Keratinocyte (primary cell): ENCODE measurements at regions not wholly inside any gene's neighbourhood (a gene's known extent, or its start where the extent isn't known, plus 50 kb on each side); places are given as distances from the start of the nearest gene placed in this dataset.
A peak's percentile ranks its signal among the peaks of the same experiment; 100 is the strongest.

Source experiments
- DNase-seq: peaks from one replicate; pipeline ENCODE4 v3.0.0-alpha.2; 2011; ENCODE audit warnings: low read depth, missing footprints, low spot score
- FAIRE-seq: peaks from 2 replicates; lab custom pipeline; 2011; peaks lifted over from hg19 to GRCh38; lab: Jason Lieb, UNC
- H2AFZ ChIP-seq: 2 replicates; pipeline ENCODE4 v1.6.0; 2012; ENCODE audit warnings: low read length, control low read depth, inconsistent platforms; ENCODE audit not compliant: control insufficient read depth
- H3K27ac ChIP-seq: 2 replicates; pipeline ENCODE4 v1.5.1; 2011; ENCODE audit warnings: low read length; ENCODE audit not compliant: control insufficient read depth, insufficient read depth
- H3K27me3 ChIP-seq: 3 replicates; pipeline ENCODE4 v1.6.0; 2011; ENCODE audit warnings: low read length; ENCODE audit not compliant: control insufficient read depth, insufficient read depth; ENCODE audit errors: extremely low read depth
- H3K36me3 ChIP-seq, 2 experiments: 2 replicates in 1 of 2; 3 replicates in 1 of 2; pipeline ENCODE4 v1.5.1; 2011; ENCODE audit warnings: low read length in 2 of 2, mild to moderate bottlenecking in 1 of 2; ENCODE audit not compliant: control insufficient read depth in 2 of 2, insufficient read depth in 2 of 2; ENCODE audit errors: extremely low read depth in 1 of 2
- H3K4me1 ChIP-seq: 3 replicates; pipeline ENCODE4 v1.5.1; 2011; ENCODE audit warnings: low read length; ENCODE audit not compliant: control insufficient read depth, insufficient read depth; ENCODE audit errors: extremely low read depth
- H3K4me2 ChIP-seq: 3 replicates; pipeline ENCODE4 v1.6.0; 2011; ENCODE audit warnings: low read depth, low read length; ENCODE audit not compliant: control insufficient read depth, insufficient read depth; ENCODE audit errors: extremely low read depth
- H3K4me3 ChIP-seq, 3 experiments: fragments of 200-600 bp in 1 of 3; sonication (generic) in 1 of 3; 2 replicates in 2 of 3; 3 replicates in 1 of 3; pipeline ENCODE4 v1.5.1; 2011 to 2016; ENCODE audit warnings: low read length in 3 of 3, mild to moderate bottlenecking in 3 of 3, control low read depth in 2 of 3, inconsistent platforms in 1 of 3, low read depth in 1 of 3, mixed read lengths in 1 of 3, mixed run types in 1 of 3, moderate library complexity in 1 of 3; ENCODE audit not compliant: control insufficient read depth in 2 of 3, insufficient read depth in 2 of 3; ENCODE audit errors: extremely low read depth in 1 of 3
- H3K79me2 ChIP-seq: 2 replicates; pipeline ENCODE4 v1.6.0; 2012; ENCODE audit warnings: low read length; ENCODE audit not compliant: control insufficient read depth, insufficient read depth
- H3K9ac ChIP-seq: 3 replicates; pipeline ENCODE4 v1.6.0; 2011; ENCODE audit warnings: low read length; ENCODE audit not compliant: control insufficient read depth, insufficient read depth; ENCODE audit errors: extremely low read depth
- H3K9me1 ChIP-seq: 3 replicates; pipeline ENCODE4 v1.6.0; 2011; ENCODE audit warnings: low read length; ENCODE audit not compliant: control insufficient read depth, insufficient read depth; ENCODE audit errors: extremely low read depth
- H3K9me3 ChIP-seq: 2 replicates; pipeline ENCODE4 v1.5.1; 2012; ENCODE audit warnings: low read depth, low read length; ENCODE audit not compliant: control insufficient read depth
- H4K20me1 ChIP-seq: 3 replicates; pipeline ENCODE4 v1.6.0; 2011; ENCODE audit warnings: low read length; ENCODE audit not compliant: control insufficient read depth, insufficient read depth; ENCODE audit errors: extremely low read depth
- EZH2 ChIP-seq: IDR thresholded peaks from one replicate; pipeline ENCODE4 v1.6.1; 2012; ENCODE audit warnings: inconsistent platforms, mild to moderate bottlenecking, low read length, moderate library complexity
- dilution Hi-C: fragments of 300-500 bp; cut with MboI; formaldehyde crosslinking; loops from one replicate; pipeline ENCODE4 v1.7.0; 2020; ENCODE audit warnings: low sequenced_read_pairs; ENCODE audit not compliant: extremely low pct_ligation_motif_present
- TF ChIP-seq, protein P1 (sequence below), 3 experiments: IDR thresholded peaks in 1 of 3; conservative IDR thresholded peaks in 1 of 3; optimal IDR thresholded peaks in 1 of 3; 2 replicates in 2 of 3; 3 replicates in 1 of 3; pipeline versions ENCODE3 to v1.5.1; 2011; ENCODE audit warnings: low read length in 3 of 3, mild to moderate bottlenecking in 3 of 3, moderate library complexity in 2 of 3, control low read depth in 1 of 3, inconsistent platforms in 1 of 3; ENCODE audit not compliant: insufficient read depth in 2 of 3; ENCODE audit errors: extremely low read depth in 1 of 3

GRCh38 chr2:138396843-138397242 is 104.7 kb upstream of the SPOPL start:
- TF ChIP-seq EZH2: no peak
- TF ChIP-seq, protein P1, sequence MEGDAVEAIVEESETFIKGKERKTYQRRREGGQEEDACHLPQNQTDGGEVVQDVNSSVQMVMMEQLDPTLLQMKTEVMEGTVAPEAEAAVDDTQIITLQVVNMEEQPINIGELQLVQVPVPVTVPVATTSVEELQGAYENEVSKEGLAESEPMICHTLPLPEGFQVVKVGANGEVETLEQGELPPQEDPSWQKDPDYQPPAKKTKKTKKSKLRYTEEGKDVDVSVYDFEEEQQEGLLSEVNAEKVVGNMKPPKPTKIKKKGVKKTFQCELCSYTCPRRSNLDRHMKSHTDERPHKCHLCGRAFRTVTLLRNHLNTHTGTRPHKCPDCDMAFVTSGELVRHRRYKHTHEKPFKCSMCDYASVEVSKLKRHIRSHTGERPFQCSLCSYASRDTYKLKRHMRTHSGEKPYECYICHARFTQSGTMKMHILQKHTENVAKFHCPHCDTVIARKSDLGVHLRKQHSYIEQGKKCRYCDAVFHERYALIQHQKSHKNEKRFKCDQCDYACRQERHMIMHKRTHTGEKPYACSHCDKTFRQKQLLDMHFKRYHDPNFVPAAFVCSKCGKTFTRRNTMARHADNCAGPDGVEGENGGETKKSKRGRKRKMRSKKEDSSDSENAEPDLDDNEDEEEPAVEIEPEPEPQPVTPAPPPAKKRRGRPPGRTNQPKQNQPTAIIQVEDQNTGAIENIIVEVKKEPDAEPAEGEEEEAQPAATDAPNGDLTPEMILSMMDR (optimal IDR thresholded peaks at IDR 0.05 in 1 of 3, IDR thresholded peaks at IDR 0.05 in 1 of 3, conservative IDR thresholded peaks at IDR 0.05 in 1 of 3; ENCODE audit: extremely low read depth in 1 of 3, insufficient read depth in 2 of 3, low read length in 3 of 3): no peak
- H3K27me3 ChIP-seq: no peaks in the 10 kb centered on the region
- no peak for DNase-seq
- H3K4me2 ChIP-seq: no peak overlapping the region
- no peaks in the 10 kb centered on the region for H3K36me3 ChIP-seq
- H2AFZ ChIP-seq: no peak overlapping the region
- peak overlapping the region; percentile 80 for H3K27ac ChIP-seq
- H3K9me1 ChIP-seq: no peaks in the 10 kb centered on the region
- H3K4me1 ChIP-seq: peaks cover 19% of the 10 kb centered on the region
- no peak overlapping the region for H3K4me3 ChIP-seq
- no peak overlapping the region for H3K9ac ChIP-seq
- no peaks in the 10 kb centered on the region for H4K20me1 ChIP-seq
- dilution Hi-C loops: no loop called here
- no peaks in the 10 kb centered on the region for H3K79me2 ChIP-seq
- no peaks in the 10 kb centered on the region for H3K9me3 ChIP-seq
- peak; percentile 23 for FAIRE-seq

- no peak for FAIRE-seq
- TF ChIP-seq, protein P1 (optimal IDR thresholded peaks at IDR 0.05 in 1 of 3, IDR thresholded peaks at IDR 0.05 in 1 of 3, conservative IDR thresholded peaks at IDR 0.05 in 1 of 3; ENCODE audit: extremely low read depth in 1 of 3, insufficient read depth in 2 of 3, low read length in 3 of 3): no peak
- no peak for TF ChIP-seq EZH2
Observed at GRCh38 chr2:138403431-138403927, 98.1 kb upstream of the SPOPL start.

More at GRCh38 chr2:138403431-138403927, 98.1 kb upstream of the SPOPL start:
- Histone ChIP-seq H3K4me3 (no peak overlapping the region), H3K9ac (no peak overlapping the region), H3K27me3 (no peaks in the 10 kb centered on the region), H3K9me1 (no peaks in the 10 kb centered on the region), H3K27ac (no peak overlapping the region), H3K4me2 (no peak overlapping the region), H4K20me1 (no peaks in the 10 kb centered on the region), H3K9me3 (no peaks in the 10 kb centered on the region), H3K79me2 (no peaks in the 10 kb centered on the region), H2AFZ (no peak overlapping the region), H3K36me3 (no peaks in the 10 kb centered on the region), H3K4me1 (no peaks in the 10 kb centered on the region)
- no peak for DNase-seq
- dilution Hi-C loops: no loop called here
